Endothelial cell of umbilical vein (primary cell): ENCODE measurements at regions not wholly inside any gene's neighbourhood (a gene's known extent, or its start where the extent isn't known, plus 50 kb on each side); places are given as distances from the start of the nearest gene placed in this dataset.

Source experiments
- BruUV-seq: library from RNA; stranded (reverse); fragments of 400-500 nt; replicated peaks from 2 replicates; lab custom pipeline; 2021; lab: Mats Ljungman, UMichigan
- CTCF ChIA-PET: fragments of 300-600, 350-600 bp; sonication (Branson Sonifier 250); formaldehyde crosslinking; loops from one replicate; lab custom pipeline; 2021; ENCODE audit warnings: antibody characterized with exemption, inconsistent platforms; lab: Charles Lee
- POLR2A ChIA-PET: fragments of 300-600, 350-600 bp; sonication (Branson Sonifier 250); formaldehyde crosslinking; loops from one replicate; lab custom pipeline; 2021; ENCODE audit warnings: antibody characterized with exemption, inconsistent platforms; lab: Charles Lee
- DNase-seq: peaks from one replicate; pipeline ENCODE4 v3.0.0-alpha.2; 2011; ENCODE audit warnings: low read depth, low spot score
- FAIRE-seq: peaks from 2 replicates; lab custom pipeline; 2011; peaks lifted over from hg19 to GRCh38; lab: Jason Lieb, UNC
- H2AFZ ChIP-seq: 2 replicates; pipeline ENCODE4 v1.6.0; 2012; ENCODE audit warnings: low read depth, low read length, control low read depth, inconsistent platforms
- H3K27ac ChIP-seq: 2 replicates; pipeline ENCODE4 v1.5.1; 2011; ENCODE audit warnings: low read depth, mild to moderate bottlenecking, control low read depth, low read length, moderate library complexity; ENCODE audit not compliant: insufficient read depth
- H3K27me3 ChIP-seq, 2 experiments: 2 replicates each; pipeline versions ENCODE4 v1.6.0 to v1.6.1; 2011; ENCODE audit warnings: low read length in 2 of 2, mixed read lengths in 1 of 2; ENCODE audit not compliant: control insufficient read depth in 2 of 2, insufficient read depth in 2 of 2
- H3K36me3 ChIP-seq, 2 experiments: 2 replicates in 1 of 2; 3 replicates in 1 of 2; pipeline ENCODE4 v1.5.1; 2011; ENCODE audit warnings: low read length in 2 of 2, mild to moderate bottlenecking in 1 of 2, moderate library complexity in 1 of 2; ENCODE audit not compliant: control insufficient read depth in 2 of 2, insufficient read depth in 2 of 2; ENCODE audit errors: extremely low read depth in 1 of 2
- H3K4me1 ChIP-seq: 3 replicates; pipeline ENCODE4 v1.5.1; 2011; ENCODE audit warnings: mild to moderate bottlenecking, low read length; ENCODE audit not compliant: control insufficient read depth, insufficient read depth; ENCODE audit errors: extremely low read depth
- H3K4me2 ChIP-seq: 2 replicates; pipeline ENCODE4 v1.6.1; 2011; ENCODE audit warnings: low read length, control low read depth, mixed read lengths; ENCODE audit not compliant: insufficient read depth
- H3K4me3 ChIP-seq, 3 experiments: fragments of 200-600 bp in 1 of 3; sonication (generic), shearing (Covaris generic) in 1 of 3; replicated peaks in 1 of 3; 2 replicates each; pipeline ENCODE4 v1.5.1; 2011 to 2016; ENCODE audit warnings: control low read depth in 3 of 3, low read length in 3 of 3, mild to moderate bottlenecking in 2 of 3, inconsistent platforms in 1 of 3, low read depth in 1 of 3, moderate library complexity in 1 of 3; ENCODE audit not compliant: insufficient read depth in 1 of 3
- H3K79me2 ChIP-seq: 2 replicates; pipeline ENCODE4 v1.6.0; 2012; ENCODE audit warnings: low read length, inconsistent platforms; ENCODE audit not compliant: control insufficient read depth, insufficient read depth
- H3K9ac ChIP-seq: replicated peaks from 2 replicates; pipeline ENCODE3; 2011; ENCODE audit warnings: low read length, control low read depth; ENCODE audit not compliant: insufficient read depth; ENCODE audit errors: extremely low read depth
- H3K9me1 ChIP-seq: replicated peaks from 3 replicates; pipeline ENCODE4 v1.6.0; 2011; ENCODE audit warnings: mild to moderate bottlenecking, low read length; ENCODE audit not compliant: control insufficient read depth, insufficient read depth; ENCODE audit errors: extremely low read depth
- H3K9me3 ChIP-seq: replicated peaks from 2 replicates; pipeline ENCODE4 v1.5.1; 2012; ENCODE audit warnings: low read length, inconsistent platforms; ENCODE audit not compliant: control insufficient read depth, insufficient read depth
- H4K20me1 ChIP-seq: replicated peaks from 2 replicates; pipeline ENCODE3; 2011; ENCODE audit warnings: mild to moderate bottlenecking, low read length; ENCODE audit not compliant: control insufficient read depth, insufficient read depth; ENCODE audit errors: extremely low read depth
- EZH2 ChIP-seq: IDR thresholded peaks from 2 replicates; pipeline ENCODE4 v1.6.1; 2012; ENCODE audit warnings: borderline replicate concordance, low read depth, mild to moderate bottlenecking, moderate library complexity, low read length, inconsistent platforms; ENCODE audit not compliant: severe bottlenecking
- FOS ChIP-seq: IDR thresholded peaks from 2 replicates; pipeline ENCODE4 v1.6.1; 2011; ENCODE audit warnings: mild to moderate bottlenecking, low read length, moderate library complexity, borderline replicate concordance; ENCODE audit not compliant: insufficient read depth
- GATA2 ChIP-seq: IDR thresholded peaks from 2 replicates; pipeline ENCODE4 v1.7.0; 2011; ENCODE audit warnings: low read depth, mild to moderate bottlenecking, moderate library complexity, mixed read lengths, low read length; ENCODE audit not compliant: insufficient read length, insufficient read depth
- JUN ChIP-seq: IDR thresholded peaks from 2 replicates; pipeline ENCODE4 v1.6.1; 2011; ENCODE audit warnings: borderline replicate concordance, low read depth; ENCODE audit not compliant: insufficient read length, insufficient read depth
- MYC ChIP-seq: IDR thresholded peaks from one replicate; pipeline ENCODE4 v1.6.1; 2011; ENCODE audit warnings: mild to moderate bottlenecking, low read depth, low read length
- POLR2A ChIP-seq: IDR thresholded peaks from 2 replicates; pipeline ENCODE4 v1.6.1; 2012; ENCODE audit warnings: low read depth, mild to moderate bottlenecking, control low read depth, low read length
- POLR2AphosphoS5 ChIP-seq: IDR thresholded peaks from 2 replicates; pipeline ENCODE4 v1.6.1; 2012; ENCODE audit warnings: low read depth, mild to moderate bottlenecking, control low read depth, low read length, moderate library complexity; ENCODE audit not compliant: insufficient read depth
- dilution Hi-C: fragments of 300-500 bp; cut with MboI; formaldehyde crosslinking; loops from one replicate; pipeline ENCODE4 v1.15.0; 2019; ENCODE audit warnings: low sequenced_read_pairs; ENCODE audit not compliant: extremely low pct_ligation_motif_present
- intact Hi-C: fragments of 100-400 bp; cut with micrococcal nuclease; formaldehyde crosslinking; loops from one replicate; pipeline ENCODE4 v1.10.0; 2022
- TF ChIP-seq, protein P1 (sequence below): IDR thresholded peaks from 2 replicates; pipeline ENCODE4 v1.6.1; 2011; ENCODE audit not compliant: insufficient read depth, insufficient read length
- TF ChIP-seq, protein P2 (sequence below), 2 donors: IDR thresholded peaks; 1 replicate in 1 of 2; 2 replicates in 1 of 2; pipeline ENCODE4 v1.5.1; 2011; ENCODE audit warnings: low read length in 2 of 2, mild to moderate bottlenecking in 2 of 2, moderate library complexity in 2 of 2, control low read depth in 1 of 2, inconsistent platforms in 1 of 2, low read depth in 1 of 2; ENCODE audit not compliant: insufficient read depth in 1 of 2; ENCODE audit errors: extremely low read depth in 1 of 2

DNA sequence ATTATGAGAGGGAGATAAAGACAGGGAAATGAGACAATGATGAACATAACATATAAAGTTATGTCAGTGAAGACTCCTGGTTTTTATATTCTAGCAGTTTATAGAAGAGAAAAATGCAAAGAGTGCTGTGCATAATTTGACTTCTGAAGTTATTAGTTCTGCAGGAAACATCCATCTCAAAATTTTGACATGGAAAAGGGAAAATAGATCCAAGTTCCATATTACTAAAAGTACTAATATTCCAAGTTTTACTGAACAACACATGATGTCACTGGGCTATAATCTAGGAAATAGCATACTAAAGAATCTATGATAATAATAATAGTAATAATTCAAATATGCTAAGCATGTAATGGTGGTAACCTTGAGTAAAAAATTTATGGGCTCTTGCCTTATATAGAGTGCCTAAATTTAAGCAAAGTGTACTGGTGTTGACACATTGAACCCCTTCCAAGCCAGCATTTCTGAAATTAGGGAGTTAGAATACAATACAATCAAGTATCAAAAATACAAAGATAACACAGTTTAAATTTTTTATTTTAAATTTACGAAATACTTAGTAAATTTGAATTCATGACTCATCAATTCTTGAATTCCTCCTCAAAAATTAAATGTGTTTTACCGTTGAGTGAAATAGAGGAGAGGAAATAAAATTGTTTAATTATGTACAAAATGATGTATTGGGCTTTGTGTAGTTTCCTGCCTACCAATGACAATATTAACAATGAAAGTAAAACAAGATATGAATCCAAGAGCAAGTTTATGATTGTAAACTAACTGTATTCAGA, 102.8 kb upstream of the KCND2 start:
- DNase-seq (no peak), FAIRE-seq (no peak)
- Histone ChIP-seq H3K4me2 (no peak overlapping the region), H3K27me3 (no peaks in the 10 kb centered on the region), H3K9ac (no peak overlapping the region), H3K9me3 (peaks cover 2% of the 10 kb centered on the region), H3K79me2 (no peaks in the 10 kb centered on the region), H3K4me1 (no peaks in the 10 kb centered on the region), H3K4me3 (no peak overlapping the region), H4K20me1 (no peaks in the 10 kb centered on the region), H3K9me1 (no peaks in the 10 kb centered on the region), H3K36me3 (no peaks in the 10 kb centered on the region), H2AFZ (no peak overlapping the region), H3K27ac (no peak overlapping the region)
- no TSS peak for BruUV-seq
- ChIA-PET CTCF (no interaction called here), POLR2A (no interaction called here)
- dilution Hi-C loops (no loop called here), intact Hi-C loops (no loop called here)
- TF ChIP-seq MYC (no peak), GATA2 (no peak), JUN (no peak), EZH2 (no peak), POLR2A (no peak), POLR2AphosphoS5 (no peak), FOS (no peak)
- TF ChIP-seq, protein P1, sequence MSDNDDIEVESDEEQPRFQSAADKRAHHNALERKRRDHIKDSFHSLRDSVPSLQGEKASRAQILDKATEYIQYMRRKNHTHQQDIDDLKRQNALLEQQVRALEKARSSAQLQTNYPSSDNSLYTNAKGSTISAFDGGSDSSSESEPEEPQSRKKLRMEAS, result no peak
- TF ChIP-seq, protein P2, sequence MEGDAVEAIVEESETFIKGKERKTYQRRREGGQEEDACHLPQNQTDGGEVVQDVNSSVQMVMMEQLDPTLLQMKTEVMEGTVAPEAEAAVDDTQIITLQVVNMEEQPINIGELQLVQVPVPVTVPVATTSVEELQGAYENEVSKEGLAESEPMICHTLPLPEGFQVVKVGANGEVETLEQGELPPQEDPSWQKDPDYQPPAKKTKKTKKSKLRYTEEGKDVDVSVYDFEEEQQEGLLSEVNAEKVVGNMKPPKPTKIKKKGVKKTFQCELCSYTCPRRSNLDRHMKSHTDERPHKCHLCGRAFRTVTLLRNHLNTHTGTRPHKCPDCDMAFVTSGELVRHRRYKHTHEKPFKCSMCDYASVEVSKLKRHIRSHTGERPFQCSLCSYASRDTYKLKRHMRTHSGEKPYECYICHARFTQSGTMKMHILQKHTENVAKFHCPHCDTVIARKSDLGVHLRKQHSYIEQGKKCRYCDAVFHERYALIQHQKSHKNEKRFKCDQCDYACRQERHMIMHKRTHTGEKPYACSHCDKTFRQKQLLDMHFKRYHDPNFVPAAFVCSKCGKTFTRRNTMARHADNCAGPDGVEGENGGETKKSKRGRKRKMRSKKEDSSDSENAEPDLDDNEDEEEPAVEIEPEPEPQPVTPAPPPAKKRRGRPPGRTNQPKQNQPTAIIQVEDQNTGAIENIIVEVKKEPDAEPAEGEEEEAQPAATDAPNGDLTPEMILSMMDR (IDR thresholded peaks at IDR 0.05; ENCODE audit: extremely low read depth in 1 of 2, insufficient read depth in 1 of 2, low read depth in 1 of 2, low read length in 2 of 2), result no peak
